ENCODE measurements at regions not wholly inside any gene's neighbourhood (a gene's known extent, or its start where the extent isn't known, plus 50 kb on each side); places are given as distances from the start of the nearest gene placed in this dataset.

DNA sequence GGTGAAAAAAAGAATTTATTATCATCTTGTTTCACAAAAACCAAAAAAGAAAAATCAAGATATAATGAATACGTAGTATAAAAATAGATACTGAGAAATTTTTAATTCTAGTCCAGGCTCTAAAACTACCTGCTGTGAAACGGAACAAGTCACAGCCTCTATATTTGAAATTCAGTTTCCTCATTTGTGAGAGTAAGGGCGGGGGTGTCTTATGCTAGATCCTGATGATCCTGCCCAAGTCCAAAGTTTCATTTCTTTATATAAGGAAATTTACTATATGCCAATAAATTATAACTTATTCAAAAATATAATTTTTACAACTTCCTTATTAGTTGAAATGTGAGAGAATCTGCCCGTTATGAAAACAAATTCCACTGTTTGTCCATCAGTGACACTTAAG is 385.7 kb downstream of the CGGBP1 start:
- Mint-ChIP-seq H3K4me3 (no peak overlapping the region), H3K27ac (no peak overlapping the region), H3K4me1 (peaks cover 8% of the 10 kb centered on the region; the same call in 1 of the 2 replicates), H3K27me3 (ENCODE audit: low read depth) (no peaks in the 10 kb centered on the region), H3K36me3 (no peaks in the 10 kb centered on the region), H3K9me3 (no peaks in the 10 kb centered on the region)
- no peak for ATAC-seq
- no peak for DNase-seq (ENCODE audit: low spot score)
- POLR2A ChIA-PET: no interaction called here
- CTCF ChIA-PET: no interaction called here
- TF ChIP-seq, protein P1, sequence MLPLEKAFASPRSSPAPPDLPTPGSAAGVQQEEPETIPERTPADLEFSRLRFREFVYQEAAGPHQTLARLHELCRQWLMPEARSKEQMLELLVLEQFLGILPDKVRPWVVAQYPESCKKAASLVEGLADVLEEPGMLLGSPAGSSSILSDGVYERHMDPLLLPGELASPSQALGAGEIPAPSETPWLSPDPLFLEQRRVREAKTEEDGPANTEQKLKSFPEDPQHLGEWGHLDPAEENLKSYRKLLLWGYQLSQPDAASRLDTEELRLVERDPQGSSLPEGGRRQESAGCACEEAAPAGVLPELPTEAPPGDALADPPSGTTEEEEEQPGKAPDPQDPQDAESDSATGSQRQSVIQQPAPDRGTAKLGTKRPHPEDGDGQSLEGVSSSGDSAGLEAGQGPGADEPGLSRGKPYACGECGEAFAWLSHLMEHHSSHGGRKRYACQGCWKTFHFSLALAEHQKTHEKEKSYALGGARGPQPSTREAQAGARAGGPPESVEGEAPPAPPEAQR (CRISPR knock-in tag; IDR thresholded peaks at IDR 0.05): no peak
- TF ChIP-seq FOXK1 (CRISPR knock-in tag; IDR thresholded peaks at IDR 0.05) (no peak), ELF4 (CRISPR knock-in tag; IDR thresholded peaks at IDR 0.05; ENCODE audit: low read depth) (no peak), CBFB (CRISPR knock-in tag; IDR thresholded peaks at IDR 0.05; ENCODE audit: low read depth) (no peak), GABPB1 (CRISPR knock-in tag; IDR thresholded peaks at IDR 0.05) (no peak), IRF2 (CRISPR knock-in tag; IDR thresholded peaks at IDR 0.05; ENCODE audit: borderline replicate concordance, low read depth) (no peak), NFE2L1 (CRISPR knock-in tag; IDR thresholded peaks at IDR 0.05) (no peak), ZNF396 (CRISPR knock-in tag; IDR thresholded peaks at IDR 0.05; ENCODE audit: borderline replicate concordance) (no peak), RORB (CRISPR knock-in tag; IDR thresholded peaks at IDR 0.05) (no peak), NR1H2 (CRISPR knock-in tag; IDR thresholded peaks at IDR 0.05) (no peak)
- TF ChIP-seq, protein P2, sequence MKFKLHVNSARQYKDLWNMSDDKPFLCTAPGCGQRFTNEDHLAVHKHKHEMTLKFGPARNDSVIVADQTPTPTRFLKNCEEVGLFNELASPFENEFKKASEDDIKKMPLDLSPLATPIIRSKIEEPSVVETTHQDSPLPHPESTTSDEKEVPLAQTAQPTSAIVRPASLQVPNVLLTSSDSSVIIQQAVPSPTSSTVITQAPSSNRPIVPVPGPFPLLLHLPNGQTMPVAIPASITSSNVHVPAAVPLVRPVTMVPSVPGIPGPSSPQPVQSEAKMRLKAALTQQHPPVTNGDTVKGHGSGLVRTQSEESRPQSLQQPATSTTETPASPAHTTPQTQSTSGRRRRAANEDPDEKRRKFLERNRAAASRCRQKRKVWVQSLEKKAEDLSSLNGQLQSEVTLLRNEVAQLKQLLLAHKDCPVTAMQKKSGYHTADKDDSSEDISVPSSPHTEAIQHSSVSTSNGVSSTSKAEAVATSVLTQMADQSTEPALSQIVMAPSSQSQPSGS (CRISPR knock-in tag; IDR thresholded peaks at IDR 0.05; ENCODE audit: borderline replicate concordance, low read depth): no peak
- TF ChIP-seq, protein P3, sequence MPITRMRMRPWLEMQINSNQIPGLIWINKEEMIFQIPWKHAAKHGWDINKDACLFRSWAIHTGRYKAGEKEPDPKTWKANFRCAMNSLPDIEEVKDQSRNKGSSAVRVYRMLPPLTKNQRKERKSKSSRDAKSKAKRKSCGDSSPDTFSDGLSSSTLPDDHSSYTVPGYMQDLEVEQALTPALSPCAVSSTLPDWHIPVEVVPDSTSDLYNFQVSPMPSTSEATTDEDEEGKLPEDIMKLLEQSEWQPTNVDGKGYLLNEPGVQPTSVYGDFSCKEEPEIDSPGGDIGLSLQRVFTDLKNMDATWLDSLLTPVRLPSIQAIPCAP (CRISPR knock-in tag; IDR thresholded peaks at IDR 0.05): no peak
- TF ChIP-seq, protein P4, sequence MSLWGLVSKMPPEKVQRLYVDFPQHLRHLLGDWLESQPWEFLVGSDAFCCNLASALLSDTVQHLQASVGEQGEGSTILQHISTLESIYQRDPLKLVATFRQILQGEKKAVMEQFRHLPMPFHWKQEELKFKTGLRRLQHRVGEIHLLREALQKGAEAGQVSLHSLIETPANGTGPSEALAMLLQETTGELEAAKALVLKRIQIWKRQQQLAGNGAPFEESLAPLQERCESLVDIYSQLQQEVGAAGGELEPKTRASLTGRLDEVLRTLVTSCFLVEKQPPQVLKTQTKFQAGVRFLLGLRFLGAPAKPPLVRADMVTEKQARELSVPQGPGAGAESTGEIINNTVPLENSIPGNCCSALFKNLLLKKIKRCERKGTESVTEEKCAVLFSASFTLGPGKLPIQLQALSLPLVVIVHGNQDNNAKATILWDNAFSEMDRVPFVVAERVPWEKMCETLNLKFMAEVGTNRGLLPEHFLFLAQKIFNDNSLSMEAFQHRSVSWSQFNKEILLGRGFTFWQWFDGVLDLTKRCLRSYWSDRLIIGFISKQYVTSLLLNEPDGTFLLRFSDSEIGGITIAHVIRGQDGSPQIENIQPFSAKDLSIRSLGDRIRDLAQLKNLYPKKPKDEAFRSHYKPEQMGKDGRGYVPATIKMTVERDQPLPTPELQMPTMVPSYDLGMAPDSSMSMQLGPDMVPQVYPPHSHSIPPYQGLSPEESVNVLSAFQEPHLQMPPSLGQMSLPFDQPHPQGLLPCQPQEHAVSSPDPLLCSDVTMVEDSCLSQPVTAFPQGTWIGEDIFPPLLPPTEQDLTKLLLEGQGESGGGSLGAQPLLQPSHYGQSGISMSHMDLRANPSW (CRISPR knock-in tag; conservative IDR thresholded peaks at IDR 0.05; ENCODE audit: low read depth): no peak
- TF ChIP-seq, protein P5, sequence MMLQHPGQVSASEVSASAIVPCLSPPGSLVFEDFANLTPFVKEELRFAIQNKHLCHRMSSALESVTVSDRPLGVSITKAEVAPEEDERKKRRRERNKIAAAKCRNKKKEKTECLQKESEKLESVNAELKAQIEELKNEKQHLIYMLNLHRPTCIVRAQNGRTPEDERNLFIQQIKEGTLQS (CRISPR knock-in tag; conservative IDR thresholded peaks at IDR 0.05): no peak

DNA sequence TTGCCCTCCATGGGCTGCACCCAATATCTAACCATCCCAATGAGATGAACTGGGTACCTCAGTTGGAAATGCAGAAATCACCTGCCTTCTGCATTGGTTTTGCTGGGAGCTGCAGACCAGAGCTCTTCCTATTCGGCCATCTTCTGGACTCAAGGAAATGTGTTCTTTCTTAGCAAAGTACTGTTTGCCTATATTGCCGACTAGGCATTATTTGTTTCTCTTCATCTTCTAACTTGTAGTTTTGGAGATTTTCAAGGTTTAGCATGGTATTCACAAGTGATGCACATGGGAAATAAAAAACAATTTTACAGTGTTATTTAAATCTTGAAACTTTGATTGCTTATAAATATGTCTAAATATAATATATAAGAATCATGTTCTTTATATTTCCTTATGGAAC is 377.8 kb upstream of the POU1F1 start:
- POLR2A ChIA-PET: no interaction called here
- CTCF ChIA-PET: no interaction called here
- TF ChIP-seq MYBL2 (CRISPR knock-in tag; IDR thresholded peaks at IDR 0.05) (no peak), ZBTB21 (CRISPR knock-in tag; IDR thresholded peaks at IDR 0.05; ENCODE audit: borderline replicate concordance) (no peak), CREB1 (CRISPR knock-in tag; IDR thresholded peaks at IDR 0.05) (no peak), FOXJ3 (CRISPR knock-in tag; IDR thresholded peaks at IDR 0.05; ENCODE audit: borderline replicate concordance) (no peak), HMGA2 (CRISPR knock-in tag; IDR thresholded peaks at IDR 0.05) (no peak), TCF7 (CRISPR knock-in tag; IDR thresholded peaks at IDR 0.05; ENCODE audit: low read depth) (no peak), OVOL2 (CRISPR knock-in tag; IDR thresholded peaks at IDR 0.05; ENCODE audit: borderline replicate concordance) (no peak)
- TF ChIP-seq, protein P6, sequence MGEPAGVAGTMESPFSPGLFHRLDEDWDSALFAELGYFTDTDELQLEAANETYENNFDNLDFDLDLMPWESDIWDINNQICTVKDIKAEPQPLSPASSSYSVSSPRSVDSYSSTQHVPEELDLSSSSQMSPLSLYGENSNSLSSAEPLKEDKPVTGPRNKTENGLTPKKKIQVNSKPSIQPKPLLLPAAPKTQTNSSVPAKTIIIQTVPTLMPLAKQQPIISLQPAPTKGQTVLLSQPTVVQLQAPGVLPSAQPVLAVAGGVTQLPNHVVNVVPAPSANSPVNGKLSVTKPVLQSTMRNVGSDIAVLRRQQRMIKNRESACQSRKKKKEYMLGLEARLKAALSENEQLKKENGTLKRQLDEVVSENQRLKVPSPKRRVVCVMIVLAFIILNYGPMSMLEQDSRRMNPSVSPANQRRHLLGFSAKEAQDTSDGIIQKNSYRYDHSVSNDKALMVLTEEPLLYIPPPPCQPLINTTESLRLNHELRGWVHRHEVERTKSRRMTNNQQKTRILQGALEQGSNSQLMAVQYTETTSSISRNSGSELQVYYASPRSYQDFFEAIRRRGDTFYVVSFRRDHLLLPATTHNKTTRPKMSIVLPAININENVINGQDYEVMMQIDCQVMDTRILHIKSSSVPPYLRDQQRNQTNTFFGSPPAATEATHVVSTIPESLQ (CRISPR knock-in tag; IDR thresholded peaks at IDR 0.05): no peak
- TF ChIP-seq, protein P7, sequence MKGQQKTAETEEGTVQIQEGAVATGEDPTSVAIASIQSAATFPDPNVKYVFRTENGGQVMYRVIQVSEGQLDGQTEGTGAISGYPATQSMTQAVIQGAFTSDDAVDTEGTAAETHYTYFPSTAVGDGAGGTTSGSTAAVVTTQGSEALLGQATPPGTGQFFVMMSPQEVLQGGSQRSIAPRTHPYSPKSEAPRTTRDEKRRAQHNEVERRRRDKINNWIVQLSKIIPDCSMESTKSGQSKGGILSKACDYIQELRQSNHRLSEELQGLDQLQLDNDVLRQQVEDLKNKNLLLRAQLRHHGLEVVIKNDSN (CRISPR knock-in tag; IDR thresholded peaks at IDR 0.05): no peak

More for the DNA sequence above, 377.8 kb upstream of the POU1F1 start:
- no peak for ATAC-seq
- no peak for DNase-seq (ENCODE audit: low spot score)
- H3K27me3 Mint-ChIP-seq (ENCODE audit: low read depth): peaks cover 31% of the 10 kb centered on the region
- no peak overlapping the region for H3K27ac Mint-ChIP-seq
- peaks cover 14% of the 10 kb centered on the region for H3K9me3 Mint-ChIP-seq
- peaks cover 6% of the 10 kb centered on the region for H3K36me3 Mint-ChIP-seq
- H3K4me1 Mint-ChIP-seq: no peaks in the 10 kb centered on the region
- no peak overlapping the region for H3K4me3 Mint-ChIP-seq
